Astrocyte (in vitro differentiated cells and primary cell): ENCODE measurements at regions not wholly inside any gene's neighbourhood (a gene's known extent, or its start where the extent isn't known, plus 50 kb on each side); places are given as distances from the start of the nearest gene placed in this dataset.

ENCODE experiments used
- CTCF ChIP-seq: IDR thresholded peaks from 2 replicates; pipeline ENCODE4 v1.5.1; 2011; ENCODE audit warnings: low read depth, mild to moderate bottlenecking, inconsistent platforms, low read length, moderate library complexity; ENCODE audit not compliant: insufficient read depth
- EZH2 ChIP-seq: IDR thresholded peaks from 2 replicates; pipeline ENCODE4 v1.6.1; 2012; ENCODE audit warnings: mild to moderate bottlenecking, low read length, inconsistent platforms; ENCODE audit not compliant: insufficient read depth

DNA sequence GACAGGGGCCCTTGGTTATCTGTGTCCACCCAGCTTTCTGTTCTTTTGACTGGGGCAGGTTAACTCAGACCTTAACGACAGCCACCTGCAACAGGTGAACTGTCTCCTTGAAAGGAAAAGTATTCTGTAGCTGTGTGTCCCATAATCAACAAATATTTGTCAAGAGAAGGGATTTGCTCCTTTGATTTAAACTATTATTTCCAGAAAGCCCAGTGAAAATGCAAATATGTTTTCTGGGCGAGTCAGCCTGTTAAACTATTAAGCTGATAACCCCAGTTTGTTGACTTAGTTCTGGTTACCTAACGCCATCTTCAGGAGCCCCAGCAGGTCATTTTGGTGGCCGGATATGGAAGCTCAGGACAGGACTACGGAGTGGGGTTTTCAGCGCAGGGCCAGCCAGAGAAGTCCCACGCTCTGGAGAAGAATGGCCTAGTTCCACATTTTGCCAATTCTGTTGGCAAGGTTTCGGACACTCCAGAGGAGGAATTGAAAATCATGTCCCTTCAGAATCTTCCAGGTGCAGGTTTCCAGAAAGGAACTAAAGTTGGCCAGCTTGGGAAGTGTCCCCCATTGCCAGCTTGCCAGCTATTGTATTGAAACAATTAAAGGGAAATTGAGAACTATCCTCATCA is 54.5 kb downstream of the ADRA2A start:
- no peak for TF ChIP-seq CTCF
- TF ChIP-seq EZH2: no peak
